CD4-positive, alpha-beta T cell (primary cell): ENCODE measurements at regions not wholly inside any gene's neighbourhood (a gene's known extent, or its start where the extent isn't known, plus 50 kb on each side); places are given as distances from the start of the nearest gene placed in this dataset.

Source experiments
- ATAC-seq: fragments of 200-7000 bp; cut with Tn5 transposase; one replicate; pipeline ENCODE4 v1.10.0; 2022; ENCODE audit warnings: mild to moderate bottlenecking; ENCODE audit not compliant: poor library complexity
- CTCF ChIA-PET: fragments of 350-600 bp; sonication (Branson Sonifier 250); formaldehyde crosslinking; loops from one replicate; lab custom pipeline; 2021; ENCODE audit warnings: antibody characterized with exemption, inconsistent platforms; lab: Charles Lee
- POLR2A ChIA-PET: fragments of 350-600 bp; sonication (Branson Sonifier 250); formaldehyde crosslinking; loops from one replicate; lab custom pipeline; 2021; ENCODE audit warnings: antibody characterized with exemption, inconsistent platforms; lab: Charles Lee
- DNase-seq, 14 experiments: peaks; one replicate each; pipeline ENCODE4 v3.0.0-alpha.2; 2013 to 2020; ENCODE audit warnings: mixed read lengths in 2 of 14
- H3K27ac ChIP-seq, 2 donors: one replicate each; pipeline versions ENCODE4 v1.5.1 to v1.7.0; 2013; ENCODE audit warnings: low read length in 2 of 2, low read depth in 1 of 2, mild to moderate bottlenecking in 1 of 2
- H3K27me3 ChIP-seq, 2 experiments: 1 replicate in 1 of 2; 2 replicates in 1 of 2; pipeline versions ENCODE4 v1.6.1 to v1.7.0; 2013; ENCODE audit warnings: low read length in 2 of 2, control low read depth in 1 of 2, mild to moderate bottlenecking in 1 of 2, moderate library complexity in 1 of 2; ENCODE audit not compliant: insufficient read depth in 2 of 2, control insufficient read depth in 1 of 2
- H3K36me3 ChIP-seq: one replicate; pipeline ENCODE4 v1.6.1; 2013; ENCODE audit warnings: low read length, control low read depth; ENCODE audit not compliant: insufficient read depth
- H3K4me1 ChIP-seq: one replicate; pipeline ENCODE4 v1.6.1; 2013; ENCODE audit warnings: low read length, control low read depth; ENCODE audit not compliant: insufficient read depth
- H3K4me3 ChIP-seq: one replicate; pipeline ENCODE4 v1.5.1; 2013; ENCODE audit warnings: mild to moderate bottlenecking, low read length, moderate library complexity
- H3K9me3 ChIP-seq, 2 experiments: 1 replicate in 1 of 2; 2 replicates in 1 of 2; pipeline versions ENCODE4 v1.6.1 to v1.7.0; 2013; ENCODE audit warnings: low read length in 2 of 2, mild to moderate bottlenecking in 2 of 2, control low read depth in 1 of 2, moderate library complexity in 1 of 2; ENCODE audit not compliant: control insufficient read depth in 1 of 2, insufficient read depth in 1 of 2
- H3K27ac Mint-ChIP-seq: one replicate; pipeline ENCODE4 v1.8.0; 2020; ENCODE audit warnings: mixed read lengths
- H3K27me3 Mint-ChIP-seq: one replicate; pipeline ENCODE4 v1.8.0; 2021; ENCODE audit warnings: mixed read lengths
- H3K36me3 Mint-ChIP-seq: one replicate; pipeline ENCODE4 v1.8.0; 2021; ENCODE audit warnings: low read depth, mixed read lengths
- H3K4me1 Mint-ChIP-seq: one replicate; pipeline ENCODE4 v1.8.0; 2021; ENCODE audit warnings: low read depth, mixed read lengths
- H3K4me3 Mint-ChIP-seq: one replicate; pipeline ENCODE4 v1.8.0; 2020; ENCODE audit warnings: mild to moderate bottlenecking, mixed read lengths
- H3K9me3 Mint-ChIP-seq: one replicate; pipeline ENCODE4 v1.8.0; 2020; ENCODE audit warnings: mixed read lengths
- intact Hi-C, 2 experiments: fragments of 100-400 bp; cut with DNase I in 1 of 2; cut with micrococcal nuclease in 1 of 2; formaldehyde crosslinking; loops; one replicate each; pipeline versions ENCODE4 v1.15.1 to v1.9.0; 2023 to 2025; cut with DNase I, micrococcal nuclease
- TF ChIP-seq, protein P1 (sequence below): fragments of 200-600 bp; IDR thresholded peaks from one replicate; pipeline ENCODE4 v1.8.0; 2022; ENCODE audit warnings: antibody characterized with exemption, mild to moderate bottlenecking

DNA sequence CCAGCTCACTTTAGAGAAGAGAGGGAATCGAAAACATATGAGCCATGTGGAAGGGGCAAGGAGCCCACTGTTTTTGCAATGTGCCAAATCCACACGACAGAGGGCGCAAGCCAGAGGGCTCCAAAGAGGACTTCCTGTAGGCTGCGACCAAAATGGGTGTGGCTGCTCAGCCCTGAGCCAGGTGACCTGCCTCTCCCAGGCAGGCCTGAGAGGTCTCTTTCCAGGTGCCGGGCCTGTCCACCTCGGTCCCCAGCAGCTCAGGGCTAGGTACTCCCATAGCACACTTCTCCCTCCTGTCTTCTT is 153.8 kb downstream of the TTC32 start:
- intact Hi-C loops = no loop called here
- Mint-ChIP-seq H3K27me3 (peaks cover 9% of the 10 kb centered on the region), H3K9me3 (no peaks in the 10 kb centered on the region), H3K4me1 (no peaks in the 10 kb centered on the region), H3K27ac (no peak overlapping the region), H3K4me3 (no peak overlapping the region), H3K36me3 (no peaks in the 10 kb centered on the region)
- ATAC-seq (no peak), DNase-seq (no peak)
- H3K9me3 ChIP-seq = peaks cover 0 to 4% of the 10 kb centered on the region in 2 experiments
- CTCF ChIA-PET = interaction anchor here (0.5 kb wide), 1 partner anchor 751 kb away, joined by 3 read pairs; no protein-coding TSS in a partner anchor
- TF ChIP-seq, protein P1, sequence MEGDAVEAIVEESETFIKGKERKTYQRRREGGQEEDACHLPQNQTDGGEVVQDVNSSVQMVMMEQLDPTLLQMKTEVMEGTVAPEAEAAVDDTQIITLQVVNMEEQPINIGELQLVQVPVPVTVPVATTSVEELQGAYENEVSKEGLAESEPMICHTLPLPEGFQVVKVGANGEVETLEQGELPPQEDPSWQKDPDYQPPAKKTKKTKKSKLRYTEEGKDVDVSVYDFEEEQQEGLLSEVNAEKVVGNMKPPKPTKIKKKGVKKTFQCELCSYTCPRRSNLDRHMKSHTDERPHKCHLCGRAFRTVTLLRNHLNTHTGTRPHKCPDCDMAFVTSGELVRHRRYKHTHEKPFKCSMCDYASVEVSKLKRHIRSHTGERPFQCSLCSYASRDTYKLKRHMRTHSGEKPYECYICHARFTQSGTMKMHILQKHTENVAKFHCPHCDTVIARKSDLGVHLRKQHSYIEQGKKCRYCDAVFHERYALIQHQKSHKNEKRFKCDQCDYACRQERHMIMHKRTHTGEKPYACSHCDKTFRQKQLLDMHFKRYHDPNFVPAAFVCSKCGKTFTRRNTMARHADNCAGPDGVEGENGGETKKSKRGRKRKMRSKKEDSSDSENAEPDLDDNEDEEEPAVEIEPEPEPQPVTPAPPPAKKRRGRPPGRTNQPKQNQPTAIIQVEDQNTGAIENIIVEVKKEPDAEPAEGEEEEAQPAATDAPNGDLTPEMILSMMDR = no peak
- no peak overlapping the region for H3K27ac ChIP-seq
- POLR2A ChIA-PET = no interaction called here
- no peak overlapping the region for H3K4me3 ChIP-seq
- H3K4me1 ChIP-seq = no peaks in the 10 kb centered on the region
- no peaks in the 10 kb centered on the region for H3K27me3 ChIP-seq
- H3K36me3 ChIP-seq = no peaks in the 10 kb centered on the region

DNA sequence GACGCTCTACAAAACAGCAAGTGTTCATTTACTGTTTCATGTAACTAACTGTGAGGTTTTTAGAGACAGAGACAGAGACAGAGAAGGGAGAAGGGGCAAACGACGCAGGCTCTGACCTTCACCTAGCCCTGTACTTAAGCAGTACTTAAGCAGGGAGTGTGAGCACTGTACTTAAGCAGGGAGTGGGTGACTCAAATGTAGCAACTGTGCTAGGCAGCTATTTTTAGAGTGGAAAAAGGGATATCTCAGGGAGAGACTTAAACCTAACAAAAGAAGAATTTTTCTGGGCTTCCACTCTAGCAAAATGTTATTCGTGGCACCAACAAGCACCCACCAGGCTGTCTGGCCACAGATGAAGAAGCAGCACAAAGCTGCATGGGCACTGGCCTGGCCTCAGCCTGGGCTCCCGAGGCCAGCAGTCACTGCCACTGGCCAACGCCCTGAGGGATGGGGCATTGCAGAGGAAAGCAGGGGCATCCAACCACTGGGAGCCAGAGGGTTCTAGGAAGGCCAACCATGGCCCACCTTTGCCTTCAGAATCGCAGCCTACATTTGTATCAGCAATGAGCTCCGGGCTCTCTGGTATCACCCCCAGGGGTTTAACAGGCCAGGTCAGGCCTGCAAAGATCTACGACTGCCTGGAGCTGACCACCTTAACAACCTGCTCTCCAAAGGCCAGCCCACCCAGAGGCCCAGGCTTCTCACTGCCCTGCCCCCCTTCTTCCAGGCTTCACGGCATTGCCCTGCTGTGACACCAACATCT is 154.3 kb downstream of the TTC32 start:
- Histone ChIP-seq H3K4me1 (no peaks in the 10 kb centered on the region), H3K9me3 (peaks cover 0 to 4% of the 10 kb centered on the region in 2 experiments), H3K36me3 (no peaks in the 10 kb centered on the region), H3K4me3 (no peak overlapping the region), H3K27ac (no peak overlapping the region), H3K27me3 (no peaks in the 10 kb centered on the region)
- ChIA-PET POLR2A (no interaction called here), CTCF (interaction anchor here (0.5 kb wide), 1 partner anchor 750 kb away, joined by 3 read pairs; no protein-coding TSS in a partner anchor)
- intact Hi-C loops = no loop called here
- H3K4me1 Mint-ChIP-seq = no peaks in the 10 kb centered on the region
- H3K36me3 Mint-ChIP-seq = no peaks in the 10 kb centered on the region
- no peak overlapping the region for H3K27ac Mint-ChIP-seq
- H3K4me3 Mint-ChIP-seq = no peak overlapping the region
- DNase-seq (no peak), ATAC-seq (no peak)
- no peaks in the 10 kb centered on the region for H3K9me3 Mint-ChIP-seq
- TF ChIP-seq, protein P1 = no peak
- H3K27me3 Mint-ChIP-seq = peaks cover 9% of the 10 kb centered on the region

DNA sequence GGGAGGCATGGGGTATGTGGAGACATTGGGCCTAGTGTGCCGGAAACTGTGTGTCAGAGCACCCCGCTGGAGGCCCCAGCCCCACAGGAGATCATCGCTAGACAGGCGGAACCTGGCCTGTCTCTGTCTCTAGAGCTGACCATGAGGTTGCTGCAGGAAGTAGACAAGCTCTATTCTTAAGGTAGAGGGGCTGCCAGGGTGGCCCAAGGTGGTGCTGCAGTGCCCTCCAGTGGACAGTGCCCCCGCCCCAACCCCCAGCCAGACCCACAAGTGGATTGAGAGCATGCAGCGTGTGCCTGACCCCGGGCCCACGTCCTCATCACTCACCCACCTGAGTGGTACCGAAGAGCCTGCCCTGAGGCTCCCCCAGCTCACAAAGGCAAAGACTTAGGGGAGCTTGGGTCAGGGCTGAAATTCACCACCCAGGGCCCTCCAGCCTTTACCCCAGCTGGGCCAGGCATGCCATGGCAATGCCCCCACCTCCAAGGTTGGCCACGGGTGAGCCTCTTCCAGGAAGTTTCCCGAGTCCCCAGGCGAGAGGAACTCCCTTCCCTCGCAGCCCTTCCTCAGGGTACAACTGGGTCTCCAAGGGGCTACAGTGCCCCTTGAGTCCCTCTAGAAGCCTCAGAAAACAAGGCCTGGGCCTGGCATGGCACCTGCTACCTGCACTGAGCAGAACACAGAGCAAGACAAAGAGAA is 155.0 kb downstream of the TTC32 start:
- no peak overlapping the region for H3K4me3 ChIP-seq
- H3K4me1 ChIP-seq = no peaks in the 10 kb centered on the region
- Mint-ChIP-seq H3K4me3 (no peak overlapping the region), H3K9me3 (no peaks in the 10 kb centered on the region), H3K36me3 (no peaks in the 10 kb centered on the region), H3K27ac (no peak overlapping the region), H3K4me1 (no peaks in the 10 kb centered on the region), H3K27me3 (peaks cover 9% of the 10 kb centered on the region)
- H3K27me3 ChIP-seq = no peaks in the 10 kb centered on the region
- H3K36me3 ChIP-seq = no peaks in the 10 kb centered on the region
- ChIA-PET POLR2A (no interaction called here), CTCF (no interaction called here)
- peaks cover 0 to 4% of the 10 kb centered on the region in 2 experiments for H3K9me3 ChIP-seq
- ATAC-seq = no peak
- TF ChIP-seq, protein P1 = no peak
- H3K27ac ChIP-seq = no peak overlapping the region
- intact Hi-C loops = no loop called here
- DNase-seq = no peak
